Erythroblast (primary cell): ENCODE measurements at regions not wholly inside any gene's neighbourhood (a gene's known extent, or its start where the extent isn't known, plus 50 kb on each side); places are given as distances from the start of the nearest gene placed in this dataset.

Source experiments
- GATA1 ChIP-seq: IDR thresholded peaks from 2 replicates; pipeline ENCODE4 v1.6.1; 2011; ENCODE audit warnings: low read depth, mild to moderate bottlenecking, control low read depth, low read length, moderate library complexity
- POLR2A ChIP-seq: IDR thresholded peaks from 2 replicates; pipeline ENCODE4 v1.6.1; 2011; ENCODE audit warnings: mild to moderate bottlenecking, low read length

- no peak for TF ChIP-seq GATA1
- no peak for TF ChIP-seq POLR2A
These were observed 356.9 kb upstream of the ACVR2A start for GRCh38 chr2:147487978-147488289.
